ENCODE measurements at regions not wholly inside any gene's neighbourhood (a gene's known extent, or its start where the extent isn't known, plus 50 kb on each side); places are given as distances from the start of the nearest gene placed in this dataset.

- Mint-ChIP-seq H3K9me3 (peaks cover 18% of the 10 kb centered on the region), H3K4me3 (no peak overlapping the region), H3K4me1 (no peaks in the 10 kb centered on the region), H3K36me3 (ENCODE audit: insufficient read depth) (no peaks in the 10 kb centered on the region), H3K27ac (ENCODE audit: low read depth) (no peak overlapping the region), H3K27me3 (no peaks in the 10 kb centered on the region)
- DNase-seq (ENCODE audit: low spot score in 2 of 2): no peak
- ATAC-seq (replicated peaks; ENCODE audit: extremely low read depth, poor library complexity, severe bottlenecking): no peak
These were observed 110.0 kb upstream of the NAALADL2 start for GRCh38 chr3:174749143-174749542.

GRCh38 chr3:174755833-174756829, 103.0 kb upstream of the NAALADL2 start:
- peaks cover 20% of the 10 kb centered on the region for H3K9me3 Mint-ChIP-seq

GRCh38 chr3:174758943-174759342, 100.2 kb upstream of the NAALADL2 start:
- Mint-ChIP-seq H3K27ac (ENCODE audit: low read depth) (no peak overlapping the region), H3K36me3 (ENCODE audit: insufficient read depth) (no peaks in the 10 kb centered on the region), H3K4me1 (no peaks in the 10 kb centered on the region), H3K27me3 (no peaks in the 10 kb centered on the region), H3K9me3 (peaks cover 20% of the 10 kb centered on the region), H3K4me3 (no peak overlapping the region)
- ATAC-seq (replicated peaks; ENCODE audit: extremely low read depth, poor library complexity, severe bottlenecking) (no peak), DNase-seq (ENCODE audit: low spot score in 2 of 2) (no peak)

More at GRCh38 chr3:174755833-174756829, 103.0 kb upstream of the NAALADL2 start:
- no peaks in the 10 kb centered on the region for H3K27me3 Mint-ChIP-seq
- no peaks in the 10 kb centered on the region for H3K36me3 Mint-ChIP-seq (ENCODE audit: insufficient read depth)
- ATAC-seq (replicated peaks; ENCODE audit: extremely low read depth, poor library complexity, severe bottlenecking) (no peak), DNase-seq (ENCODE audit: low spot score in 2 of 2) (no peak)
- H3K27ac Mint-ChIP-seq (ENCODE audit: low read depth): no peak overlapping the region
- no peaks in the 10 kb centered on the region for H3K4me1 Mint-ChIP-seq
- H3K4me3 Mint-ChIP-seq: no peak overlapping the region

- Mint-ChIP-seq H3K4me1 (no peaks in the 10 kb centered on the region), H3K27me3 (no peaks in the 10 kb centered on the region), H3K27ac (ENCODE audit: low read depth) (no peak overlapping the region), H3K4me3 (no peak overlapping the region), H3K9me3 (peaks cover 12% of the 10 kb centered on the region), H3K36me3 (ENCODE audit: insufficient read depth) (no peaks in the 10 kb centered on the region)
- ATAC-seq (replicated peaks; ENCODE audit: extremely low read depth, poor library complexity, severe bottlenecking) (no peak), DNase-seq (ENCODE audit: low spot score in 2 of 2) (no peak)
These were observed 91.7 kb upstream of the NAALADL2 start for GRCh38 chr3:174767406-174767805.

GRCh38 chr3:174767853-174768382, 91.2 kb upstream of the NAALADL2 start:
- DNase-seq (ENCODE audit: low spot score in 2 of 2) (no peak), ATAC-seq (replicated peaks; ENCODE audit: extremely low read depth, poor library complexity, severe bottlenecking) (no peak)
- no peaks in the 10 kb centered on the region for H3K4me1 Mint-ChIP-seq

GRCh38 chr3:174769171-174769570, 90.0 kb upstream of the NAALADL2 start:
- no peaks in the 10 kb centered on the region for H3K4me1 Mint-ChIP-seq
- no peaks in the 10 kb centered on the region for H3K27me3 Mint-ChIP-seq
- H3K36me3 Mint-ChIP-seq (ENCODE audit: insufficient read depth): no peaks in the 10 kb centered on the region
- no peak for ATAC-seq (replicated peaks; ENCODE audit: extremely low read depth, poor library complexity, severe bottlenecking)
- no peak for DNase-seq (ENCODE audit: low spot score in 2 of 2)
- H3K4me3 Mint-ChIP-seq: no peak overlapping the region
- H3K9me3 Mint-ChIP-seq: peaks cover 23% of the 10 kb centered on the region
- no peak overlapping the region for H3K27ac Mint-ChIP-seq (ENCODE audit: low read depth)

More at GRCh38 chr3:174767853-174768382, 91.2 kb upstream of the NAALADL2 start:
- peaks cover 16% of the 10 kb centered on the region for H3K9me3 Mint-ChIP-seq
- no peaks in the 10 kb centered on the region for H3K36me3 Mint-ChIP-seq (ENCODE audit: insufficient read depth)
- H3K27ac Mint-ChIP-seq (ENCODE audit: low read depth): no peak overlapping the region
- H3K4me3 Mint-ChIP-seq: no peak overlapping the region
- no peaks in the 10 kb centered on the region for H3K27me3 Mint-ChIP-seq

GRCh38 chr3:174775603-174776002, 83.5 kb upstream of the NAALADL2 start:
- no peaks in the 10 kb centered on the region for H3K27me3 Mint-ChIP-seq
- DNase-seq (ENCODE audit: low spot score in 2 of 2) (no peak), ATAC-seq (replicated peaks; ENCODE audit: extremely low read depth, poor library complexity, severe bottlenecking) (no peak)
- no peaks in the 10 kb centered on the region for H3K4me1 Mint-ChIP-seq
- H3K27ac Mint-ChIP-seq (ENCODE audit: low read depth): no peak overlapping the region
- peaks cover 17% of the 10 kb centered on the region for H3K9me3 Mint-ChIP-seq
- H3K4me3 Mint-ChIP-seq: no peak overlapping the region
- no peaks in the 10 kb centered on the region for H3K36me3 Mint-ChIP-seq (ENCODE audit: insufficient read depth)

GRCh38 chr3:174776123-174776522, 83.0 kb upstream of the NAALADL2 start:
- H3K36me3 Mint-ChIP-seq (ENCODE audit: insufficient read depth): no peaks in the 10 kb centered on the region
- H3K27ac Mint-ChIP-seq (ENCODE audit: low read depth): no peak overlapping the region
- peaks cover 17% of the 10 kb centered on the region for H3K9me3 Mint-ChIP-seq
- no peak for ATAC-seq (replicated peaks; ENCODE audit: extremely low read depth, poor library complexity, severe bottlenecking)
- H3K27me3 Mint-ChIP-seq: no peaks in the 10 kb centered on the region
- no peaks in the 10 kb centered on the region for H3K4me1 Mint-ChIP-seq
- H3K4me3 Mint-ChIP-seq: no peak overlapping the region
- DNase-seq (ENCODE audit: low spot score in 2 of 2): no peak

- no peaks in the 10 kb centered on the region for H3K36me3 Mint-ChIP-seq (ENCODE audit: insufficient read depth)
- DNase-seq (ENCODE audit: low spot score in 2 of 2) (no peak), ATAC-seq (replicated peaks; ENCODE audit: extremely low read depth, poor library complexity, severe bottlenecking) (no peak)
- no peaks in the 10 kb centered on the region for H3K27me3 Mint-ChIP-seq
- H3K27ac Mint-ChIP-seq (ENCODE audit: low read depth): no peak overlapping the region
- peaks cover 18% of the 10 kb centered on the region for H3K9me3 Mint-ChIP-seq
- no peaks in the 10 kb centered on the region for H3K4me1 Mint-ChIP-seq
- no peak overlapping the region for H3K4me3 Mint-ChIP-seq
These were observed 82.5 kb upstream of the NAALADL2 start for GRCh38 chr3:174776636-174777035.

- Mint-ChIP-seq H3K27ac (ENCODE audit: low read depth) (no peak overlapping the region), H3K27me3 (no peaks in the 10 kb centered on the region), H3K36me3 (ENCODE audit: insufficient read depth) (no peaks in the 10 kb centered on the region), H3K4me1 (no peaks in the 10 kb centered on the region), H3K4me3 (no peak overlapping the region), H3K9me3 (peaks cover 20% of the 10 kb centered on the region)
- ATAC-seq (replicated peaks; ENCODE audit: extremely low read depth, poor library complexity, severe bottlenecking): no peak
- no peak for DNase-seq (ENCODE audit: low spot score in 2 of 2)
These were observed 81.3 kb upstream of the NAALADL2 start for GRCh38 chr3:174777813-174778212.

- Mint-ChIP-seq H3K27me3 (no peaks in the 10 kb centered on the region), H3K4me1 (no peaks in the 10 kb centered on the region), H3K36me3 (ENCODE audit: insufficient read depth) (no peaks in the 10 kb centered on the region), H3K9me3 (peaks cover 29% of the 10 kb centered on the region), H3K27ac (ENCODE audit: low read depth) (no peak overlapping the region), H3K4me3 (no peak overlapping the region)
- ATAC-seq (replicated peaks; ENCODE audit: extremely low read depth, poor library complexity, severe bottlenecking): no peak
- DNase-seq (ENCODE audit: low spot score in 2 of 2): no peak
These were observed 75.6 kb upstream of the NAALADL2 start for GRCh38 chr3:174783502-174783901.

GRCh38 chr3:174784206-174784934, 74.8 kb upstream of the NAALADL2 start:
- ATAC-seq (replicated peaks; ENCODE audit: extremely low read depth, poor library complexity, severe bottlenecking) (no peak), DNase-seq (ENCODE audit: low spot score in 2 of 2) (no peak)
- Mint-ChIP-seq H3K27me3 (no peaks in the 10 kb centered on the region), H3K36me3 (ENCODE audit: insufficient read depth) (no peaks in the 10 kb centered on the region), H3K9me3 (peaks cover 34% of the 10 kb centered on the region), H3K27ac (ENCODE audit: low read depth) (no peak overlapping the region), H3K4me1 (no peaks in the 10 kb centered on the region), H3K4me3 (no peak overlapping the region)
